Astrocyte (in vitro differentiated cells and primary cell): ENCODE measurements at regions not wholly inside any gene's neighbourhood (a gene's known extent, or its start where the extent isn't known, plus 50 kb on each side); places are given as distances from the start of the nearest gene placed in this dataset.

Experiments
- CTCF ChIP-seq: IDR thresholded peaks from 2 replicates; pipeline ENCODE4 v1.5.1; 2011; ENCODE audit warnings: low read depth, mild to moderate bottlenecking, inconsistent platforms, low read length, moderate library complexity; ENCODE audit not compliant: insufficient read depth
- EZH2 ChIP-seq: IDR thresholded peaks from 2 replicates; pipeline ENCODE4 v1.6.1; 2012; ENCODE audit warnings: mild to moderate bottlenecking, low read length, inconsistent platforms; ENCODE audit not compliant: insufficient read depth

DNA sequence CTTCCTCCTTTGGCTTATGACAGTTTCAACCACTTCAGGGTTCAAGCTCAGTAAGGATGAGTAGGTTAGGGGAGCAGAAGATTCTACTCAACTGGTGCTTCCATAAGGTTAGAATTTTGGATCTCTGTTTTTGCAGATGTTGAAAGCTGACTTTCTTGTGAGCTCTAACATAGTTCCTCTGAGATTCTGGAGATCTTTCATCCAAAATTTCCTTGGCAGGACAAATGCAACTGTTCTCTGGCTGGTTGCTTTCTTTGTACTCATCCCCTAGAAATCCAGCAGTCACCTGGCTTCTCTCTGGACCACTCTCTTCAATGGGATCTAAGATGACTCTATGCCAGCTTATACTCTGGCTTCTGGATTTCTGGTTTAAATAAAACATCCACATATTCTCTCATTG, 189.6 kb downstream of the ESM1 start:
- no peak for TF ChIP-seq CTCF
- no peak for TF ChIP-seq EZH2
